ENCODE measurements at regions not wholly inside any gene's neighbourhood (a gene's known extent, or its start where the extent isn't known, plus 50 kb on each side); places are given as distances from the start of the nearest gene placed in this dataset.
A peak's percentile ranks its signal among the peaks of the same experiment; 100 is the strongest.

GRCh38 chr3:72174040-72174439 is 389.1 kb upstream of the PROK2 start:
- H3K4me1 Mint-ChIP-seq (ENCODE audit: low read depth, unreplicated experiment), result peaks cover 10% of the 10 kb centered on the region
- Histone ChIP-seq H3K27ac (ENCODE audit: low read depth, low read length) (no peak overlapping the region), H3K79me2 (ENCODE audit: insufficient read depth, low read length) (no peaks in the 10 kb centered on the region), H3K4me1 (ENCODE audit: insufficient read depth, low read length) (peaks cover 9% of the 10 kb centered on the region), H4K20me1 (ENCODE audit: insufficient read depth, low read length) (no peaks in the 10 kb centered on the region), H3K9ac (ENCODE audit: low read length) (no peak overlapping the region), H3K9me3 (ENCODE audit: insufficient read depth, low read depth, low read length) (no peaks in the 10 kb centered on the region), H3K36me3 (ENCODE audit: insufficient read depth, low read length) (no peaks in the 10 kb centered on the region), H2AFZ (ENCODE audit: low read depth, low read length) (no peak overlapping the region), H3K27me3 (ENCODE audit: insufficient read depth, low read length) (peaks cover 8% of the 10 kb centered on the region), H3K4me3 (ENCODE audit: insufficient read depth, low read depth, low read length) (no peak overlapping the region), H3K4me2 (ENCODE audit: low read length) (no peak overlapping the region)
- DNase-seq (ENCODE audit: low read depth) (peak; percentile 2), FAIRE-seq (no peak)
- peaks cover 2% of the 10 kb centered on the region for H3K9me3 Mint-ChIP-seq (ENCODE audit: unreplicated experiment)
- H3K27ac Mint-ChIP-seq (ENCODE audit: unreplicated experiment), result no peak overlapping the region
- no peak overlapping the region for H3K4me3 Mint-ChIP-seq (ENCODE audit: unreplicated experiment)
- peaks cover 15% of the 10 kb centered on the region for H3K27me3 Mint-ChIP-seq (ENCODE audit: low read depth, unreplicated experiment)
- no peaks in the 10 kb centered on the region for H3K36me3 Mint-ChIP-seq (ENCODE audit: low read depth, unreplicated experiment)
- TF ChIP-seq CTCF (IDR thresholded peaks at IDR 0.05; ENCODE audit: insufficient read depth, low read depth, low read length) (no peak), EZH2 (IDR thresholded peaks at IDR 0.05; ENCODE audit: insufficient read depth, low read length) (no peak)

GRCh38 chr3:72171946-72172345 is 387.0 kb upstream of the PROK2 start:
- H3K79me2 ChIP-seq (ENCODE audit: insufficient read depth, low read length), result no peaks in the 10 kb centered on the region
- Mint-ChIP-seq H3K9me3 (ENCODE audit: unreplicated experiment) (peaks cover 2% of the 10 kb centered on the region), H3K4me3 (ENCODE audit: unreplicated experiment) (no peak overlapping the region), H3K36me3 (ENCODE audit: low read depth, unreplicated experiment) (no peaks in the 10 kb centered on the region), H3K27me3 (ENCODE audit: low read depth, unreplicated experiment) (peaks cover 20% of the 10 kb centered on the region), H3K4me1 (ENCODE audit: low read depth, unreplicated experiment) (peaks cover 10% of the 10 kb centered on the region), H3K27ac (ENCODE audit: unreplicated experiment) (no peak overlapping the region)
- H3K9ac ChIP-seq (ENCODE audit: low read length), result no peak overlapping the region
- no peak overlapping the region for H3K27ac ChIP-seq (ENCODE audit: low read depth, low read length)
- peak; percentile 8 for DNase-seq (ENCODE audit: low read depth)
- no peak overlapping the region for H3K4me3 ChIP-seq (ENCODE audit: insufficient read depth, low read depth, low read length)
- H4K20me1 ChIP-seq (ENCODE audit: insufficient read depth, low read length), result no peaks in the 10 kb centered on the region
- H2AFZ ChIP-seq (ENCODE audit: low read depth, low read length), result no peak overlapping the region
- peak overlapping the region; percentile 30 for H3K4me2 ChIP-seq (ENCODE audit: low read length)
- H3K4me1 ChIP-seq (ENCODE audit: insufficient read depth, low read length), result no peaks in the 10 kb centered on the region
- no peak for TF ChIP-seq EZH2 (IDR thresholded peaks at IDR 0.05; ENCODE audit: insufficient read depth, low read length)
- no peak for TF ChIP-seq CTCF (IDR thresholded peaks at IDR 0.05; ENCODE audit: insufficient read depth, low read depth, low read length)
- no peaks in the 10 kb centered on the region for H3K9me3 ChIP-seq (ENCODE audit: insufficient read depth, low read depth, low read length)
- H3K27me3 ChIP-seq (ENCODE audit: insufficient read depth, low read length), result peaks cover 4% of the 10 kb centered on the region
- no peaks in the 10 kb centered on the region for H3K36me3 ChIP-seq (ENCODE audit: insufficient read depth, low read length)
- FAIRE-seq, result no peak

- H3K79me2 ChIP-seq (ENCODE audit: insufficient read depth, low read length), result no peaks in the 10 kb centered on the region
- peaks cover 10% of the 10 kb centered on the region for H3K4me1 Mint-ChIP-seq (ENCODE audit: low read depth, unreplicated experiment)
- peak overlapping the region; percentile 30 for H3K4me2 ChIP-seq (ENCODE audit: low read length)
- no peaks in the 10 kb centered on the region for H4K20me1 ChIP-seq (ENCODE audit: insufficient read depth, low read length)
- H3K27me3 ChIP-seq (ENCODE audit: insufficient read depth, low read length), result peaks cover 4% of the 10 kb centered on the region
- H3K9me3 ChIP-seq (ENCODE audit: insufficient read depth, low read depth, low read length), result no peaks in the 10 kb centered on the region
- H3K36me3 Mint-ChIP-seq (ENCODE audit: low read depth, unreplicated experiment), result no peaks in the 10 kb centered on the region
- no peaks in the 10 kb centered on the region for H3K36me3 ChIP-seq (ENCODE audit: insufficient read depth, low read length)
- H3K4me1 ChIP-seq (ENCODE audit: insufficient read depth, low read length), result no peaks in the 10 kb centered on the region
- no peak overlapping the region for H3K27ac ChIP-seq (ENCODE audit: low read depth, low read length)
- H3K4me3 ChIP-seq (ENCODE audit: insufficient read depth, low read depth, low read length), result no peak overlapping the region
- no peak overlapping the region for H3K9ac ChIP-seq (ENCODE audit: low read length)
- DNase-seq (ENCODE audit: low read depth), result peak; percentile 62
- H3K4me3 Mint-ChIP-seq (ENCODE audit: unreplicated experiment), result no peak overlapping the region
- H3K27ac Mint-ChIP-seq (ENCODE audit: unreplicated experiment), result no peak overlapping the region
- H2AFZ ChIP-seq (ENCODE audit: low read depth, low read length), result no peak overlapping the region
- FAIRE-seq, result no peak
- H3K27me3 Mint-ChIP-seq (ENCODE audit: low read depth, unreplicated experiment), result peaks cover 20% of the 10 kb centered on the region
- TF ChIP-seq CTCF (IDR thresholded peaks at IDR 0.05; ENCODE audit: insufficient read depth, low read depth, low read length) (no peak), EZH2 (IDR thresholded peaks at IDR 0.05; ENCODE audit: insufficient read depth, low read length) (no peak)
- peaks cover 2% of the 10 kb centered on the region for H3K9me3 Mint-ChIP-seq (ENCODE audit: unreplicated experiment)
Measured at GRCh38 chr3:72171463-72171881, 386.5 kb upstream of the PROK2 start.

All from astrocyte (in vitro differentiated cells and primary cell).